Calu3 (cell line): ENCODE measurements at regions not wholly inside any gene's neighbourhood (a gene's known extent, or its start where the extent isn't known, plus 50 kb on each side); places are given as distances from the start of the nearest gene placed in this dataset.

ENCODE experiments used
- BruUV-seq: library from RNA; stranded (reverse); fragments of 400-500 nt; replicated peaks from 2 replicates; lab custom pipeline; 2021; lab: Mats Ljungman, UMichigan
- CTCF ChIA-PET: fragments of 300-600 bp; sonication (Branson Sonifier 250); formaldehyde crosslinking; loops from one replicate; lab custom pipeline; 2022; ENCODE audit warnings: antibody characterized with exemption; lab: Charles Lee
- DNase-seq: peaks from one replicate; pipeline ENCODE4 v3.0.0; 2022
- H3K27ac Mint-ChIP-seq: one replicate; pipeline ENCODE4 v1.8.0; 2022; ENCODE audit warnings: mixed read lengths; ENCODE audit not compliant: unreplicated experiment
- H3K27me3 Mint-ChIP-seq: one replicate; pipeline ENCODE4 v1.8.0; 2022; ENCODE audit warnings: mixed read lengths; ENCODE audit not compliant: unreplicated experiment
- H3K36me3 Mint-ChIP-seq: one replicate; pipeline ENCODE4 v1.8.0; 2022; ENCODE audit warnings: mild to moderate bottlenecking, moderate library complexity, mixed read lengths; ENCODE audit not compliant: insufficient read depth, unreplicated experiment
- H3K4me1 Mint-ChIP-seq: one replicate; pipeline ENCODE4 v1.8.0; 2022; ENCODE audit warnings: mild to moderate bottlenecking, low read depth, mixed read lengths; ENCODE audit not compliant: unreplicated experiment
- H3K4me3 Mint-ChIP-seq: one replicate; pipeline ENCODE4 v1.8.0; 2022; ENCODE audit warnings: mild to moderate bottlenecking, low read depth, moderate library complexity, mixed read lengths; ENCODE audit not compliant: unreplicated experiment
- H3K9me3 Mint-ChIP-seq: one replicate; pipeline ENCODE4 v1.8.0; 2022; ENCODE audit warnings: low read depth, mixed read lengths; ENCODE audit not compliant: unreplicated experiment
- intact Hi-C: fragments of 100-400 bp; cut with micrococcal nuclease; formaldehyde crosslinking; loops from one replicate; pipeline ENCODE4 v1.10.0; 2022; ENCODE audit not compliant: unreplicated experiment
- TF ChIP-seq, protein P1 (sequence below): fragments of 200-600 bp; IDR thresholded peaks from one replicate; pipeline ENCODE4 v1.8.0; 2022; ENCODE audit warnings: antibody characterized with exemption; ENCODE audit not compliant: unreplicated experiment

DNA sequence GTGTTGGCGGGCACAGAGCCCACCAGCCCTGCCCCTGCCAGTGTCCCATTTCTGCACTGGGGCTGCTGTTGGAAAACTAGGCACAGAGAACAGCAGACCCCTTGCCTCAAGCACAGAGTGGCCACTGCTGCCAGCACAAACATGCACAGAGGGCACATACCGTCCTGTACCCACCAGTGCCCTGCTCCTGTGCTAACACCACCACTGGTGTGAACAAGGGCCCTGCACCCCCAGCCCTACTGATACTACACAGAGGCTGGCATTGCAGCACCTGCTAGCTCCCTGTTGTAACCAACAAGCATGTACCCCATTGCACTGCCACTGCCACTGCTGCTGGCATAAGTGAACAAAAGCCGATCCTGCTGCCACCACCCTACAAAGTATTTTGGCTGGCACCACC, 348.0 kb upstream of the MPDZ start:
- TF ChIP-seq, protein P1, sequence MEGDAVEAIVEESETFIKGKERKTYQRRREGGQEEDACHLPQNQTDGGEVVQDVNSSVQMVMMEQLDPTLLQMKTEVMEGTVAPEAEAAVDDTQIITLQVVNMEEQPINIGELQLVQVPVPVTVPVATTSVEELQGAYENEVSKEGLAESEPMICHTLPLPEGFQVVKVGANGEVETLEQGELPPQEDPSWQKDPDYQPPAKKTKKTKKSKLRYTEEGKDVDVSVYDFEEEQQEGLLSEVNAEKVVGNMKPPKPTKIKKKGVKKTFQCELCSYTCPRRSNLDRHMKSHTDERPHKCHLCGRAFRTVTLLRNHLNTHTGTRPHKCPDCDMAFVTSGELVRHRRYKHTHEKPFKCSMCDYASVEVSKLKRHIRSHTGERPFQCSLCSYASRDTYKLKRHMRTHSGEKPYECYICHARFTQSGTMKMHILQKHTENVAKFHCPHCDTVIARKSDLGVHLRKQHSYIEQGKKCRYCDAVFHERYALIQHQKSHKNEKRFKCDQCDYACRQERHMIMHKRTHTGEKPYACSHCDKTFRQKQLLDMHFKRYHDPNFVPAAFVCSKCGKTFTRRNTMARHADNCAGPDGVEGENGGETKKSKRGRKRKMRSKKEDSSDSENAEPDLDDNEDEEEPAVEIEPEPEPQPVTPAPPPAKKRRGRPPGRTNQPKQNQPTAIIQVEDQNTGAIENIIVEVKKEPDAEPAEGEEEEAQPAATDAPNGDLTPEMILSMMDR = no peak
- peaks cover 3% of the 10 kb centered on the region for H3K9me3 Mint-ChIP-seq
- BruUV-seq = no TSS peak
- CTCF ChIA-PET = no interaction called here
- H3K4me3 Mint-ChIP-seq = no peak overlapping the region
- DNase-seq = no peak
- H3K36me3 Mint-ChIP-seq = no peaks in the 10 kb centered on the region
- intact Hi-C loops = no loop called here
- H3K4me1 Mint-ChIP-seq = no peaks in the 10 kb centered on the region
- no peak overlapping the region for H3K27ac Mint-ChIP-seq
- H3K27me3 Mint-ChIP-seq = no peaks in the 10 kb centered on the region

DNA sequence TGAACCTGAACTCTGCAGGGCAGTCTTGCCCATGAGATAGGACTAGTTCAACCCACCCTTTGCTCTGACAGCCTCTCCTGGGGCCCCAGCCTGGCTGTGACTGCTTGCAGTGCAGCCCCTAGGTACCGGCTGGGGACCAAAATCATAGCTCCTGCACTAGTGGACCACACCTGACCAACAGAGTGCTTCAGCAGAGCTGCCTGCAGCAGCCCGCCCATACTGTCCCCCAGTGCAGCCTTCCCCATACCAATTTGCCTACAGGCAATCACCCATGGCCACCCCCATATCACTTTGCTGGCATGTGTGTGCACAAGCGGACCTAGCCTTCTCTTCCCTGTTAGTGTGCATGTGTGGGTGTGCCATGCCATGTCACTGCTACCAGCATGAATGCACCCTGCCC, 347.6 kb upstream of the MPDZ start:
- no peak for DNase-seq
- no TSS peak for BruUV-seq
- CTCF ChIA-PET = no interaction called here
- Mint-ChIP-seq H3K36me3 (no peaks in the 10 kb centered on the region), H3K4me1 (no peaks in the 10 kb centered on the region), H3K27ac (no peak overlapping the region), H3K4me3 (no peak overlapping the region), H3K9me3 (peaks cover 3% of the 10 kb centered on the region), H3K27me3 (no peaks in the 10 kb centered on the region)
- intact Hi-C loops = no loop called here
- TF ChIP-seq, protein P1 = no peak

DNA sequence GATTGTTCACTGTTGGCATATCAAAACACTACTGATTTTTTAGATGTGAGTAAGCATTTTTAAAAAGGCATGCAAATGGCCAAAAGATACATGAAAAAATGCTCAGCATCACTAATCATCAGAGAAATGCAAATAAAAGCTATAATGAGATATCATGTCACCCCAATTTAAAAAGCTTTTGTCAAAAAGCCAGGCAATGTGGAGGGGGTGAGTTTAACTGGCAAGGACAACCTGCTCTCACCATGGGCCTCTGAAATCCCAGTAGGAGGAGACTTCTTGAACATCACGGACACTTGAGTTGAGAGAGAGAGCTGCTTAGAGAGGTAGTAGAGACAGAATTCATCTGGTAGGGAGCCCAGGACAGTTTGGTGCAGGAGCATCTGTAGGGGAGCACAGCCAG, 347.1 kb upstream of the MPDZ start:
- CTCF ChIA-PET = no interaction called here
- Mint-ChIP-seq H3K36me3 (no peaks in the 10 kb centered on the region), H3K4me1 (no peaks in the 10 kb centered on the region), H3K27ac (no peak overlapping the region), H3K4me3 (no peak overlapping the region), H3K27me3 (no peaks in the 10 kb centered on the region), H3K9me3 (peaks cover 3% of the 10 kb centered on the region)
- intact Hi-C loops = no loop called here
- TF ChIP-seq, protein P1 = no peak
- no TSS peak for BruUV-seq
- DNase-seq = no peak

DNA sequence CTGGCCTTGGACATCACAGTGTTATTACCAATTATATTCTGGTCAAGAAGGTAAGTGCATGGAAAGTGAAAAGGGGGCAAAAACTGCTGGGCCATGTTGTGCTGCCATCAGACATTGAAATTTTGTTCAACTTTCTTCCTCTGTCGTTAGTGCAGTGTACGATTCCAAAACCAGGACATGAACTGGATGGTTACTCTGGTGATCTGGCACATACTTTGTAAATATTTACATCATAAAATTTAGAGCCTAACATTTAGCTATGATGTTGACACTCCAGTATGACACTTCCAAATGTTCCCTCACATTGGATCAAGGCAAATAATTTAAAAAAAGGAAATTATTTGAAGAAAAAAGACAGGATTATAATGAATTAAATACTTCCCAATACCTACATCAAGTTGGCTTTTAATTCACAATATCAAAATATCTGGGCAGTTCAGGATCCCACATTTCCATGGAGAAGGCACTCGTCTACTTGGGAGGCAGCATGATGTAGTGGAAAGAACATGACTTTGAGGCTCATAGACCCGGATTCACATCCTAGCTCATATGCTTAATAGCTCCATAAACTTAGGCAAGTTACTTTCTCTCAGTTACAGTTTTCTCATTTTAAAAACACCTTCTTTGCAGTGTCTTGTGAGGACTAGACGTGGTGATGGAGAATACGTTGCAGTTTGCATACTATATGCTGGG, 342.5 kb upstream of the MPDZ start:
- Mint-ChIP-seq H3K27me3 (no peaks in the 10 kb centered on the region), H3K27ac (no peak overlapping the region), H3K36me3 (no peaks in the 10 kb centered on the region), H3K9me3 (no peaks in the 10 kb centered on the region), H3K4me1 (peaks cover 8% of the 10 kb centered on the region), H3K4me3 (no peak overlapping the region)
- intact Hi-C loops = no loop called here
- BruUV-seq = no TSS peak
- TF ChIP-seq, protein P1 = no peak
- no peak for DNase-seq
- CTCF ChIA-PET = no interaction called here
